Calu3 (cell line): ENCODE measurements at regions not wholly inside any gene's neighbourhood (a gene's known extent, or its start where the extent isn't known, plus 50 kb on each side); places are given as distances from the start of the nearest gene placed in this dataset.

Experiments used
- BruUV-seq: library from RNA; stranded (reverse); fragments of 400-500 nt; replicated peaks from 2 replicates; lab custom pipeline; 2021; lab: Mats Ljungman, UMichigan
- CTCF ChIA-PET: fragments of 300-600 bp; sonication (Branson Sonifier 250); formaldehyde crosslinking; loops from one replicate; lab custom pipeline; 2022; ENCODE audit warnings: antibody characterized with exemption; lab: Charles Lee
- DNase-seq: peaks from one replicate; pipeline ENCODE4 v3.0.0; 2022
- H3K27ac Mint-ChIP-seq: one replicate; pipeline ENCODE4 v1.8.0; 2022; ENCODE audit warnings: mixed read lengths; ENCODE audit not compliant: unreplicated experiment
- H3K27me3 Mint-ChIP-seq: one replicate; pipeline ENCODE4 v1.8.0; 2022; ENCODE audit warnings: mixed read lengths; ENCODE audit not compliant: unreplicated experiment
- H3K36me3 Mint-ChIP-seq: one replicate; pipeline ENCODE4 v1.8.0; 2022; ENCODE audit warnings: mild to moderate bottlenecking, moderate library complexity, mixed read lengths; ENCODE audit not compliant: insufficient read depth, unreplicated experiment
- H3K4me1 Mint-ChIP-seq: one replicate; pipeline ENCODE4 v1.8.0; 2022; ENCODE audit warnings: mild to moderate bottlenecking, low read depth, mixed read lengths; ENCODE audit not compliant: unreplicated experiment
- H3K4me3 Mint-ChIP-seq: one replicate; pipeline ENCODE4 v1.8.0; 2022; ENCODE audit warnings: mild to moderate bottlenecking, low read depth, moderate library complexity, mixed read lengths; ENCODE audit not compliant: unreplicated experiment
- H3K9me3 Mint-ChIP-seq: one replicate; pipeline ENCODE4 v1.8.0; 2022; ENCODE audit warnings: low read depth, mixed read lengths; ENCODE audit not compliant: unreplicated experiment
- intact Hi-C: fragments of 100-400 bp; cut with micrococcal nuclease; formaldehyde crosslinking; loops from one replicate; pipeline ENCODE4 v1.10.0; 2022; ENCODE audit not compliant: unreplicated experiment
- TF ChIP-seq, protein P1 (sequence below): fragments of 200-600 bp; IDR thresholded peaks from one replicate; pipeline ENCODE4 v1.8.0; 2022; ENCODE audit warnings: antibody characterized with exemption; ENCODE audit not compliant: unreplicated experiment

GRCh38 chr16:61575617-61576016 is 460.6 kb downstream of the CDH8 start:
- H3K27ac Mint-ChIP-seq: no peak overlapping the region
- peaks cover 24% of the 10 kb centered on the region for H3K9me3 Mint-ChIP-seq
- CTCF ChIA-PET: no interaction called here
- H3K36me3 Mint-ChIP-seq: no peaks in the 10 kb centered on the region
- BruUV-seq: no TSS peak
- DNase-seq: no peak
- H3K4me1 Mint-ChIP-seq: no peaks in the 10 kb centered on the region
- no peaks in the 10 kb centered on the region for H3K27me3 Mint-ChIP-seq
- intact Hi-C loops: no loop called here
- no peak overlapping the region for H3K4me3 Mint-ChIP-seq
- TF ChIP-seq, protein P1, sequence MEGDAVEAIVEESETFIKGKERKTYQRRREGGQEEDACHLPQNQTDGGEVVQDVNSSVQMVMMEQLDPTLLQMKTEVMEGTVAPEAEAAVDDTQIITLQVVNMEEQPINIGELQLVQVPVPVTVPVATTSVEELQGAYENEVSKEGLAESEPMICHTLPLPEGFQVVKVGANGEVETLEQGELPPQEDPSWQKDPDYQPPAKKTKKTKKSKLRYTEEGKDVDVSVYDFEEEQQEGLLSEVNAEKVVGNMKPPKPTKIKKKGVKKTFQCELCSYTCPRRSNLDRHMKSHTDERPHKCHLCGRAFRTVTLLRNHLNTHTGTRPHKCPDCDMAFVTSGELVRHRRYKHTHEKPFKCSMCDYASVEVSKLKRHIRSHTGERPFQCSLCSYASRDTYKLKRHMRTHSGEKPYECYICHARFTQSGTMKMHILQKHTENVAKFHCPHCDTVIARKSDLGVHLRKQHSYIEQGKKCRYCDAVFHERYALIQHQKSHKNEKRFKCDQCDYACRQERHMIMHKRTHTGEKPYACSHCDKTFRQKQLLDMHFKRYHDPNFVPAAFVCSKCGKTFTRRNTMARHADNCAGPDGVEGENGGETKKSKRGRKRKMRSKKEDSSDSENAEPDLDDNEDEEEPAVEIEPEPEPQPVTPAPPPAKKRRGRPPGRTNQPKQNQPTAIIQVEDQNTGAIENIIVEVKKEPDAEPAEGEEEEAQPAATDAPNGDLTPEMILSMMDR: no peak

GRCh38 chr16:61569028-61569427 is 467.2 kb downstream of the CDH8 start:
- CTCF ChIA-PET: no interaction called here
- Mint-ChIP-seq H3K36me3 (no peaks in the 10 kb centered on the region), H3K9me3 (peaks cover 20% of the 10 kb centered on the region), H3K27me3 (no peaks in the 10 kb centered on the region), H3K4me3 (no peak overlapping the region), H3K4me1 (no peaks in the 10 kb centered on the region), H3K27ac (no peak overlapping the region)
- DNase-seq: no peak
- TF ChIP-seq, protein P1: no peak
- intact Hi-C loops: no loop called here
- BruUV-seq: no TSS peak

GRCh38 chr16:61564716-61565115 is 471.5 kb downstream of the CDH8 start:
- no peaks in the 10 kb centered on the region for H3K36me3 Mint-ChIP-seq
- DNase-seq: no peak
- peaks cover 13% of the 10 kb centered on the region for H3K9me3 Mint-ChIP-seq
- TF ChIP-seq, protein P1: no peak
- intact Hi-C loops: no loop called here
- H3K27me3 Mint-ChIP-seq: no peaks in the 10 kb centered on the region
- no peak overlapping the region for H3K4me3 Mint-ChIP-seq
- H3K27ac Mint-ChIP-seq: no peak overlapping the region
- no TSS peak for BruUV-seq
- CTCF ChIA-PET: no interaction called here
- H3K4me1 Mint-ChIP-seq: no peaks in the 10 kb centered on the region

GRCh38 chr16:61555718-61556441 is 480.4 kb downstream of the CDH8 start:
- Mint-ChIP-seq H3K27me3 (no peaks in the 10 kb centered on the region), H3K27ac (no peak overlapping the region)

More at GRCh38 chr16:61555718-61556441, 480.4 kb downstream of the CDH8 start:
- intact Hi-C loops: no loop called here
- Mint-ChIP-seq H3K36me3 (no peaks in the 10 kb centered on the region), H3K4me3 (no peak overlapping the region), H3K4me1 (no peaks in the 10 kb centered on the region), H3K9me3 (peaks cover 11% of the 10 kb centered on the region)
- TF ChIP-seq, protein P1: no peak
- BruUV-seq: no TSS peak
- DNase-seq: no peak
- CTCF ChIA-PET: no interaction called here
